ENCODE measurements at regions not wholly inside any gene's neighbourhood (a gene's known extent, or its start where the extent isn't known, plus 50 kb on each side); places are given as distances from the start of the nearest gene placed in this dataset.

DNA sequence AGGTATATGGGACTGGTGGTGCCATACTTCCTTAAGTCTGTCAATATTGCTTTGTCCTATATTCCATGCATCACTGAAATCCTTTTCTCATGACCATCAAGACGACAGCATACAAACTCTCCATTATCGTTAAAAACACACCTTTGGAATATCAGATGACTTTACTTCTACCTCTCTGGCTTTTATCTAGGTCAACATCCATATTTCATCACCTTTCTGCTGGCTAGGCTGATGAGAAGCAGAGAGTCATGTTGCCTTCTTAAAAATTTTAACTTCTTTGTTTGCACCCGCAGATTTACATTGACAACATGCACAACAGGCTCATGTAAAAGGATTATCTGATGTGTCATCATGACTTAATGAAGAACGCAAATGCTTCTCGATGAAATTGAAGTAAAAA is 771.4 kb downstream of the OLFM4 start:
- TF ChIP-seq, protein P1, sequence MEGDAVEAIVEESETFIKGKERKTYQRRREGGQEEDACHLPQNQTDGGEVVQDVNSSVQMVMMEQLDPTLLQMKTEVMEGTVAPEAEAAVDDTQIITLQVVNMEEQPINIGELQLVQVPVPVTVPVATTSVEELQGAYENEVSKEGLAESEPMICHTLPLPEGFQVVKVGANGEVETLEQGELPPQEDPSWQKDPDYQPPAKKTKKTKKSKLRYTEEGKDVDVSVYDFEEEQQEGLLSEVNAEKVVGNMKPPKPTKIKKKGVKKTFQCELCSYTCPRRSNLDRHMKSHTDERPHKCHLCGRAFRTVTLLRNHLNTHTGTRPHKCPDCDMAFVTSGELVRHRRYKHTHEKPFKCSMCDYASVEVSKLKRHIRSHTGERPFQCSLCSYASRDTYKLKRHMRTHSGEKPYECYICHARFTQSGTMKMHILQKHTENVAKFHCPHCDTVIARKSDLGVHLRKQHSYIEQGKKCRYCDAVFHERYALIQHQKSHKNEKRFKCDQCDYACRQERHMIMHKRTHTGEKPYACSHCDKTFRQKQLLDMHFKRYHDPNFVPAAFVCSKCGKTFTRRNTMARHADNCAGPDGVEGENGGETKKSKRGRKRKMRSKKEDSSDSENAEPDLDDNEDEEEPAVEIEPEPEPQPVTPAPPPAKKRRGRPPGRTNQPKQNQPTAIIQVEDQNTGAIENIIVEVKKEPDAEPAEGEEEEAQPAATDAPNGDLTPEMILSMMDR (IDR thresholded peaks at IDR 0.05; ENCODE audit: low read depth, low read length, poor library complexity, severe bottlenecking): no peak
- no peak for TF ChIP-seq EZH2phosphoT487 (IDR thresholded peaks at IDR 0.05; ENCODE audit: borderline replicate concordance, low read length)
- no peaks in the 10 kb centered on the region for H3K9me2 ChIP-seq (replicated peaks; ENCODE audit: control insufficient read depth, low read length)

DNA sequence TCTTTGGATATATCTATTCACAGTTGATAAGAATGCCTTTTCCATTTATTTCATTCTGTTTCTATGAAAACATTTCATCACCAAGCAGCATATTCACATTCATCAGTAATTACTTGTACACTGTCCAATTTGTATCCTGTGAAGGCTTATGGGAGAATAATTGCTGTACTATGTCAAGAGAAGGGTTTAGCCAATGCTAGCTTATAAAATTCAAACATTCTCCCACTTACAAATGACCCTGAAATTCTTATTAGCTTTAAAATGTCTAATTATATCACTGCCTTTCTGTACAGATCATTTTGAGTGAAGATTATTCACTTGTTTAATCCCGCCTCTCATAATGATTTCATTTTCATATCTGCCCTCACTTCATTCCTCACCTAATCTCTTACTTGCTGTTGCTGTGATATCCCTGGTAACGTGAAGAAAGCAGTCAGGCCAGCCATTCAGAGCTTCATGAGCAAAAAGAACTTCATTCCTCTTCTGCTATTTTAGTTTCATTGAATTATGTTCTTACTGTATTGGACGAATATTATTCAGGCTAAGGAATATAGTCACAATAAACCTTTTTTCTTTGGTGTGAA is 778.7 kb downstream of the OLFM4 start:
- Histone ChIP-seq H3K27ac (ENCODE audit: low read depth, low read length) (no peak overlapping the region), H3K9me2 (replicated peaks; ENCODE audit: control insufficient read depth, low read length) (no peaks in the 10 kb centered on the region), H3F3A (ENCODE audit: control insufficient read depth, insufficient read depth) (no peaks in the 10 kb centered on the region), H3K27me3 (ENCODE audit: control insufficient read depth, low read length) (no peaks in the 10 kb centered on the region), H3K79me2 (ENCODE audit: control insufficient read depth, low read length) (no peaks in the 10 kb centered on the region), H4K20me1 (ENCODE audit: control insufficient read depth, insufficient read depth, low read depth, low read length) (no peaks in the 10 kb centered on the region), H3K4me3 (ENCODE audit: low read length) (no peak overlapping the region), H3K9me3 (ENCODE audit: control insufficient read depth, insufficient read depth, low read length) (no peaks in the 10 kb centered on the region), H3K4me1 (ENCODE audit: control insufficient read depth, low read length) (no peaks in the 10 kb centered on the region), H3K36me3 (ENCODE audit: control insufficient read depth, low read length) (no peaks in the 10 kb centered on the region), H3K4me2 (ENCODE audit: low read length) (no peak overlapping the region)
- TF ChIP-seq EZH2phosphoT487 (IDR thresholded peaks at IDR 0.05; ENCODE audit: borderline replicate concordance, low read length): no peak
- TF ChIP-seq, protein P1 (IDR thresholded peaks at IDR 0.05; ENCODE audit: low read depth, low read length, poor library complexity, severe bottlenecking): no peak

More for the DNA sequence above, 771.4 kb downstream of the OLFM4 start:
- Histone ChIP-seq H3F3A (ENCODE audit: control insufficient read depth, insufficient read depth) (no peaks in the 10 kb centered on the region), H3K79me2 (ENCODE audit: control insufficient read depth, low read length) (no peaks in the 10 kb centered on the region), H3K4me1 (ENCODE audit: control insufficient read depth, low read length) (no peaks in the 10 kb centered on the region), H3K9me3 (ENCODE audit: control insufficient read depth, insufficient read depth, low read length) (no peaks in the 10 kb centered on the region), H3K36me3 (ENCODE audit: control insufficient read depth, low read length) (no peaks in the 10 kb centered on the region), H3K27me3 (ENCODE audit: control insufficient read depth, low read length) (no peaks in the 10 kb centered on the region), H4K20me1 (ENCODE audit: control insufficient read depth, insufficient read depth, low read depth, low read length) (no peaks in the 10 kb centered on the region), H3K4me3 (ENCODE audit: low read length) (no peak overlapping the region), H3K4me2 (ENCODE audit: low read length) (no peak overlapping the region), H3K27ac (ENCODE audit: low read depth, low read length) (no peak overlapping the region)

DNA sequence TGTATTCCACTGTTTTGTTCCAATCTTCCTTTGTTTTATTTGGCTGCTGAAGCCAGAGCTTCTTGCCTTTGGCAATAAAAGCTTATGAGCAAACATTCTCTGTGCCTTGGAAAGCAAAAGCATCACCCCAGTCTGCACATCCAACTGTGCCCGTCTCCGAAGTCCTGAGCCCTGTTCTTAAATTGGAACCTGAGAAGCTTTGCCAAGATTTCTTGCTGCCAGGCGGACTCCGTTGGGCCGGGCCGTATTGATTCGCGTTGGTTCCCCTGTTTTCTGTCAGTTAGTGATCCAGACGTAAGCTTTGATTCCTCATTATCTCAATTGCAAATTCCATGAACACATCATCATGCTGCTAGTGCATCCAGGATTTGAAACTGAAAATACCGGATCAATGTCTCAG is 793.0 kb downstream of the OLFM4 start:
- H4K20me1 ChIP-seq (ENCODE audit: control insufficient read depth, insufficient read depth, low read depth, low read length): no peaks in the 10 kb centered on the region
- no peaks in the 10 kb centered on the region for H3K9me3 ChIP-seq (ENCODE audit: control insufficient read depth, insufficient read depth, low read length)
- H3K36me3 ChIP-seq (ENCODE audit: control insufficient read depth, low read length): no peaks in the 10 kb centered on the region
- no peak overlapping the region for H3K4me3 ChIP-seq (ENCODE audit: low read length)
- no peaks in the 10 kb centered on the region for H3F3A ChIP-seq (ENCODE audit: control insufficient read depth, insufficient read depth)
- no peaks in the 10 kb centered on the region for H3K9me2 ChIP-seq (replicated peaks; ENCODE audit: control insufficient read depth, low read length)
- H3K27ac ChIP-seq (ENCODE audit: low read depth, low read length): no peak overlapping the region
- no peaks in the 10 kb centered on the region for H3K79me2 ChIP-seq (ENCODE audit: control insufficient read depth, low read length)
- no peaks in the 10 kb centered on the region for H3K27me3 ChIP-seq (ENCODE audit: control insufficient read depth, low read length)
- H3K4me2 ChIP-seq (ENCODE audit: low read length): no peak overlapping the region
- TF ChIP-seq EZH2phosphoT487 (IDR thresholded peaks at IDR 0.05; ENCODE audit: borderline replicate concordance, low read length): no peak
- TF ChIP-seq, protein P1 (IDR thresholded peaks at IDR 0.05; ENCODE audit: low read depth, low read length, poor library complexity, severe bottlenecking): no peak
- no peaks in the 10 kb centered on the region for H3K4me1 ChIP-seq (ENCODE audit: control insufficient read depth, low read length)
